Chondrocyte (in vitro differentiated cells): ENCODE measurements at regions not wholly inside any gene's neighbourhood (a gene's known extent, or its start where the extent isn't known, plus 50 kb on each side); places are given as distances from the start of the nearest gene placed in this dataset.

ENCODE experiments used
- DNase-seq: peaks from one replicate; pipeline ENCODE4 v3.0.0; 2021; ENCODE audit warnings: mixed read lengths, low spot score
- H3K27ac Mint-ChIP-seq: one replicate; pipeline ENCODE4 v1.8.0; 2021; ENCODE audit warnings: mild to moderate bottlenecking, moderate library complexity, mixed read lengths; ENCODE audit not compliant: unreplicated experiment
- H3K27me3 Mint-ChIP-seq: 2 replicates; pipeline ENCODE4 v1.8.0; 2021; ENCODE audit warnings: low read depth, mixed read lengths
- H3K36me3 Mint-ChIP-seq: 2 replicates; pipeline ENCODE4 v1.8.0; 2021; ENCODE audit warnings: low read depth, mixed read lengths
- H3K4me1 Mint-ChIP-seq: 2 replicates; pipeline ENCODE4 v1.8.0; 2021; ENCODE audit warnings: low read depth, mild to moderate bottlenecking, mixed read lengths
- H3K4me3 Mint-ChIP-seq: one replicate; pipeline ENCODE4 v1.8.0; 2021; ENCODE audit warnings: mild to moderate bottlenecking, moderate library complexity, mixed read lengths; ENCODE audit not compliant: unreplicated experiment
- H3K9me3 Mint-ChIP-seq: 2 replicates; pipeline ENCODE4 v1.8.0; 2021; ENCODE audit warnings: low read depth, mixed read lengths
- CTCF ChIP-seq: fragments of 200-600 bp; sonication (generic); IDR thresholded peaks from 2 replicates; pipeline ENCODE4 v1.5.0; 2021; ENCODE audit warnings: antibody characterized with exemption, mild to moderate bottlenecking, moderate library complexity

GRCh38 chr9:116055536-116055935 lies 98.1 kb upstream of the PAPPA start:
- Mint-ChIP-seq H3K36me3 (peaks cover 3% of the 10 kb centered on the region), H3K4me3 (no peak overlapping the region), H3K4me1 (peaks cover 5% of the 10 kb centered on the region), H3K27me3 (no peaks in the 10 kb centered on the region), H3K9me3 (no peaks in the 10 kb centered on the region), H3K27ac (no peak overlapping the region)
- no peak for DNase-seq
- TF ChIP-seq CTCF = no peak

- Mint-ChIP-seq H3K4me3 (no peak overlapping the region), H3K9me3 (no peaks in the 10 kb centered on the region), H3K27ac (no peak overlapping the region), H3K27me3 (no peaks in the 10 kb centered on the region), H3K4me1 (peaks cover 5% of the 10 kb centered on the region), H3K36me3 (peaks cover 3% of the 10 kb centered on the region)
- no peak for TF ChIP-seq CTCF
- no peak for DNase-seq
Measured at GRCh38 chr9:116057371-116057770, 96.2 kb upstream of the PAPPA start.

GRCh38 chr9:116058421-116058820 lies 95.2 kb upstream of the PAPPA start:
- Mint-ChIP-seq H3K27ac (no peak overlapping the region), H3K4me1 (peaks cover 5% of the 10 kb centered on the region), H3K4me3 (no peak overlapping the region), H3K9me3 (no peaks in the 10 kb centered on the region), H3K36me3 (peaks cover 3% of the 10 kb centered on the region), H3K27me3 (no peaks in the 10 kb centered on the region)
- no peak for DNase-seq
- TF ChIP-seq CTCF = no peak

GRCh38 chr9:116059466-116059865 lies 94.1 kb upstream of the PAPPA start:
- TF ChIP-seq CTCF = no peak
- no peak overlapping the region for H3K4me3 Mint-ChIP-seq
- no peaks in the 10 kb centered on the region for H3K27me3 Mint-ChIP-seq
- DNase-seq = no peak
- H3K36me3 Mint-ChIP-seq = peaks cover 3% of the 10 kb centered on the region
- H3K9me3 Mint-ChIP-seq = peaks cover 2% of the 10 kb centered on the region
- H3K27ac Mint-ChIP-seq = no peak overlapping the region
- peaks cover 5% of the 10 kb centered on the region for H3K4me1 Mint-ChIP-seq

- Mint-ChIP-seq H3K9me3 (peaks cover 2% of the 10 kb centered on the region), H3K27ac (no peak overlapping the region), H3K4me3 (no peak overlapping the region), H3K36me3 (peaks cover 3% of the 10 kb centered on the region), H3K27me3 (no peaks in the 10 kb centered on the region), H3K4me1 (peaks cover 5% of the 10 kb centered on the region)
- no peak for TF ChIP-seq CTCF
- no peak for DNase-seq
Measured at GRCh38 chr9:116060631-116061030, 93.0 kb upstream of the PAPPA start.
